PC-9 (cell line): ENCODE measurements at regions not wholly inside any gene's neighbourhood (a gene's known extent, or its start where the extent isn't known, plus 50 kb on each side); places are given as distances from the start of the nearest gene placed in this dataset.

ENCODE experiments used
- BruUV-seq: library from RNA; stranded (reverse); fragments of 400-500 nt; replicated peaks from 2 replicates; lab custom pipeline; 2021; lab: Mats Ljungman, UMichigan
- CTCF ChIA-PET: fragments of 300-600 bp; sonication (Branson Sonifier 250); formaldehyde crosslinking; loops from one replicate; lab custom pipeline; 2022; ENCODE audit warnings: antibody characterized with exemption; lab: Charles Lee
- POLR2A ChIA-PET: fragments of 300-600 bp; sonication (Branson Sonifier 250); formaldehyde crosslinking; loops from one replicate; lab custom pipeline; 2022; ENCODE audit warnings: antibody characterized with exemption; ENCODE audit not compliant: unreplicated experiment; lab: Charles Lee
- DNase-seq, 2 experiments: peaks; one replicate each; pipeline versions ENCODE4 v3.0.0 to v3.0.0-alpha.2; 2015 to 2022; ENCODE audit warnings: mixed read lengths in 1 of 2
- H2AFZ ChIP-seq: fragments of 200-600 bp; sonication (generic); 2 replicates; pipeline ENCODE4 v1.8.1; 2017; ENCODE audit warnings: antibody characterized with exemption
- H3F3A ChIP-seq: fragments of 200-600 bp; sonication (generic); 2 replicates; pipeline ENCODE4 v1.8.1; 2017; ENCODE audit warnings: antibody characterized with exemption, mild to moderate bottlenecking, low read depth; ENCODE audit not compliant: insufficient read depth
- H3K27ac ChIP-seq: fragments of 200-600 bp; sonication (generic); 2 replicates; pipeline ENCODE4 v1.6.1; 2016; ENCODE audit warnings: mixed run types
- H3K27me3 ChIP-seq: fragments of 200-600 bp; sonication (generic); 2 replicates; pipeline ENCODE4 v1.6.1; 2016; ENCODE audit warnings: low read depth, mixed run types; ENCODE audit not compliant: insufficient read depth
- H3K36me3 ChIP-seq: fragments of 200-600 bp; sonication (generic); 2 replicates; pipeline ENCODE4 v1.6.1; 2016; ENCODE audit warnings: low read depth, mixed run types
- H3K4me1 ChIP-seq: fragments of 200-600 bp; sonication (generic); replicated peaks from 2 replicates; pipeline ENCODE4 v1.6.1; 2016; ENCODE audit warnings: mixed run types; ENCODE audit not compliant: insufficient read depth
- H3K4me2 ChIP-seq: fragments of 200-600 bp; sonication (generic); 2 replicates; pipeline ENCODE4 v1.6.1; 2017; ENCODE audit warnings: mixed run types
- H3K4me3 ChIP-seq: fragments of 200-600 bp; sonication (generic); 2 replicates; pipeline ENCODE4 v1.6.1; 2016; ENCODE audit warnings: mixed run types
- H3K79me2 ChIP-seq: fragments of 200-600 bp; sonication (generic); 2 replicates; pipeline ENCODE4 v1.6.1; 2017; ENCODE audit warnings: low read depth, mixed run types
- H3K9me2 ChIP-seq: fragments of 200-600 bp; sonication (generic); 2 replicates; pipeline ENCODE4 v1.8.1; 2017; ENCODE audit warnings: mild to moderate bottlenecking; ENCODE audit not compliant: insufficient read depth
- H3K9me3 ChIP-seq: fragments of 200-600 bp; sonication (generic); 2 replicates; pipeline ENCODE4 v1.8.1; 2016; ENCODE audit warnings: low read depth; ENCODE audit not compliant: insufficient read depth
- H4K20me1 ChIP-seq: fragments of 200-600 bp; sonication (generic); 2 replicates; pipeline ENCODE4 v1.8.1; 2017; ENCODE audit not compliant: insufficient read depth
- EZH2 ChIP-seq: fragments of 200-600 bp; sonication (generic); IDR thresholded peaks from 2 replicates; pipeline ENCODE4 v1.8.0; 2017; ENCODE audit warnings: antibody characterized with exemption, low read depth
- intact Hi-C: fragments of 100-400 bp; cut with micrococcal nuclease; formaldehyde crosslinking; loops from one replicate; pipeline ENCODE4 v1.10.0; 2022; ENCODE audit not compliant: unreplicated experiment
- TF ChIP-seq, protein P1 (sequence below): fragments of 200-600 bp; sonication (generic); conservative IDR thresholded peaks from 2 replicates; pipeline ENCODE4 v1.6.1; 2017; ENCODE audit warnings: mixed run types, antibody characterized with exemption, mild to moderate bottlenecking, moderate library complexity

DNA sequence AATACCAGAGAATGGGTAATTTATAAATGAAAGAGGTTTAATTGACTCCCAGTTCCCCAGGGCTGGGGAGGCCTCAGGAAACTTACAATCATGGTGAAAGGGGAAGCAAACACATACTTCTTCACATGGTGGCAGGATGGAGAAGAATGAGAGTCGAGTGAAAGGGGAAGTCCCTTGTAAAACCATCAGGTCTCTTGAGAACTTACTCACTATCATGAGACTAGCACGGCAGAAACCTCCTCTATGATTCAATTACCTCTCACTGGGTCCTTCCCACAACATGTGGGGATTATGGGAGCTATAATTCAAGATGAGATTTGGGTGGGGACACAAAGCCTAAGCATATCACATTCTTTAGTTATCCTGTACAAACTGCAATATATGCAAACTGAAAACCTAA is 609.4 kb downstream of the MTRR start:
- no peaks in the 10 kb centered on the region for H4K20me1 ChIP-seq
- H3K4me1 ChIP-seq = no peaks in the 10 kb centered on the region
- no peak overlapping the region for H3K4me2 ChIP-seq
- POLR2A ChIA-PET = no interaction called here
- H3K79me2 ChIP-seq = no peaks in the 10 kb centered on the region
- no peaks in the 10 kb centered on the region; the same call in 1 of the 2 replicates for H3K9me3 ChIP-seq
- H3F3A ChIP-seq = no peaks in the 10 kb centered on the region
- DNase-seq = no peak
- intact Hi-C loops = no loop called here
- BruUV-seq = no TSS peak
- H3K27ac ChIP-seq = no peak overlapping the region
- no peaks in the 10 kb centered on the region; the same call in 1 of the 2 replicates for H3K27me3 ChIP-seq
- H3K36me3 ChIP-seq = no peaks in the 10 kb centered on the region
- no peak overlapping the region for H3K4me3 ChIP-seq
- no peak overlapping the region for H2AFZ ChIP-seq
- H3K9me2 ChIP-seq = no peaks in the 10 kb centered on the region; the same call in 1 of the 2 replicates
- TF ChIP-seq EZH2 = no peak
- TF ChIP-seq, protein P1, sequence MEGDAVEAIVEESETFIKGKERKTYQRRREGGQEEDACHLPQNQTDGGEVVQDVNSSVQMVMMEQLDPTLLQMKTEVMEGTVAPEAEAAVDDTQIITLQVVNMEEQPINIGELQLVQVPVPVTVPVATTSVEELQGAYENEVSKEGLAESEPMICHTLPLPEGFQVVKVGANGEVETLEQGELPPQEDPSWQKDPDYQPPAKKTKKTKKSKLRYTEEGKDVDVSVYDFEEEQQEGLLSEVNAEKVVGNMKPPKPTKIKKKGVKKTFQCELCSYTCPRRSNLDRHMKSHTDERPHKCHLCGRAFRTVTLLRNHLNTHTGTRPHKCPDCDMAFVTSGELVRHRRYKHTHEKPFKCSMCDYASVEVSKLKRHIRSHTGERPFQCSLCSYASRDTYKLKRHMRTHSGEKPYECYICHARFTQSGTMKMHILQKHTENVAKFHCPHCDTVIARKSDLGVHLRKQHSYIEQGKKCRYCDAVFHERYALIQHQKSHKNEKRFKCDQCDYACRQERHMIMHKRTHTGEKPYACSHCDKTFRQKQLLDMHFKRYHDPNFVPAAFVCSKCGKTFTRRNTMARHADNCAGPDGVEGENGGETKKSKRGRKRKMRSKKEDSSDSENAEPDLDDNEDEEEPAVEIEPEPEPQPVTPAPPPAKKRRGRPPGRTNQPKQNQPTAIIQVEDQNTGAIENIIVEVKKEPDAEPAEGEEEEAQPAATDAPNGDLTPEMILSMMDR = no peak
- CTCF ChIA-PET = no interaction called here

DNA sequence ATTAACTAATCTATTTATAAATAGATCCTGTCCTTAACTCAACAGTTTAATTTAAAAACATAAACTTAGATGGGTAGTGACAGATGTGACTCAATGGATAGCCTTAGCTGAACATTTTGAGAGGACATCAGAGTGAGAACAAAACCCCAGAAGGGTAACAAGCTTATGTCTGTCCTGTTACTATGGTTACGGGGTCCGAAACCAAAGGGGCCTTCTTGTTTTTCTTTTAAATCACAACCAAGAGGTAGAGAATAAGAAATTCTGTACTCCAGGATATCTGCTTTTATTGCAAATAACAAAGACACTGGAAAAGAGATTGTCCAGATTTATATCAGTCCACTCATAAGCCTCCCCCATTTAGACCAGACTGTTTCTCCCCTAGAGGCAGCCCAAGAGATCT is 612.1 kb downstream of the MTRR start:
- H3K9me2 ChIP-seq = no peaks in the 10 kb centered on the region; the same call in 1 of the 2 replicates
- H3K4me2 ChIP-seq = no peak overlapping the region
- no peaks in the 10 kb centered on the region for H3K36me3 ChIP-seq
- no peak for DNase-seq
- no peaks in the 10 kb centered on the region for H4K20me1 ChIP-seq
- intact Hi-C loops = no loop called here
- no peaks in the 10 kb centered on the region for H3K27me3 ChIP-seq
- no peaks in the 10 kb centered on the region for H3F3A ChIP-seq
- no TSS peak for BruUV-seq
- no peak overlapping the region for H3K27ac ChIP-seq
- ChIA-PET CTCF (no interaction called here), POLR2A (interaction anchor here (0.6 kb wide), 1 partner anchor 78 kb away, joined by 10 read pairs; no protein-coding TSS in a partner anchor)
- no peak for TF ChIP-seq EZH2
- TF ChIP-seq, protein P1 = no peak
- H3K4me1 ChIP-seq = no peaks in the 10 kb centered on the region
- no peaks in the 10 kb centered on the region; the same call in 1 of the 2 replicates for H3K9me3 ChIP-seq
- no peak overlapping the region for H2AFZ ChIP-seq
- no peaks in the 10 kb centered on the region for H3K79me2 ChIP-seq
- H3K4me3 ChIP-seq = no peak overlapping the region

DNA sequence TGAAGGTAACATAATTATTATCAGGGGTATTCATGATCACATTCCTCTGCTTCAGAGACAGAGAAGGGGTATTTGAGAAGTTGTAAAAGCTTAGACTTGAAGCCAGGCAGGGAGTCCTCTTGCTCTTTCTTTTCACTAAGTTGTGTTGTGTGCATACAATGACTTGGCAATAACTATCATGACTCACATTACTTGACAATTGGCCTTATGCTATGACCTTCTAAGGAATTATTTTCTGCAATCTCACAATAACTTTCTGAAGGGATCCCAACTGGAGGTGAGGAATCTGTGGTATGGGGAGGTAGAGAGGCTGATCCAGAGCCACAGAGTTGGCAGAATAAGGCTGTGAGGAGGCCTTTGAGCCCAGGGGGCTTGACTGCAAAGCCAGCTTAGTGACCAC is 622.3 kb downstream of the MTRR start:
- POLR2A ChIA-PET = no interaction called here
- intact Hi-C loops = no loop called here

More for the DNA sequence above, 622.3 kb downstream of the MTRR start:
- Histone ChIP-seq H3F3A (no peaks in the 10 kb centered on the region), H3K36me3 (no peaks in the 10 kb centered on the region), H3K9me2 (no peaks in the 10 kb centered on the region; the same call in 1 of the 2 replicates), H3K27ac (no peak overlapping the region), H3K4me3 (no peak overlapping the region), H3K9me3 (peaks cover 8% of the 10 kb centered on the region), H4K20me1 (no peaks in the 10 kb centered on the region), H2AFZ (no peak overlapping the region), H3K27me3 (no peaks in the 10 kb centered on the region; the same call in 1 of the 2 replicates), H3K4me1 (no peaks in the 10 kb centered on the region), H3K79me2 (no peaks in the 10 kb centered on the region), H3K4me2 (no peak overlapping the region)
- no peak for TF ChIP-seq EZH2
- TF ChIP-seq, protein P1 = no peak
- no peak for DNase-seq
- no TSS peak for BruUV-seq
- CTCF ChIA-PET = no interaction called here
